Liver (tissue), 8 donors: ENCODE measurements at regions not wholly inside any gene's neighbourhood (a gene's known extent, or its start where the extent isn't known, plus 50 kb on each side); places are given as distances from the start of the nearest gene placed in this dataset.

Experiments used
- DNase-seq: peaks from one replicate; pipeline ENCODE4 v3.0.0-alpha.2; 2017; ENCODE audit warnings: low spot score
- H3K27ac ChIP-seq, 2 donors: one replicate each; pipeline ENCODE4 v1.7.0; 2013; ENCODE audit warnings: inconsistent platforms in 2 of 2, low read length in 2 of 2, control low read depth in 1 of 2, low read depth in 1 of 2, mild to moderate bottlenecking in 1 of 2
- H3K27me3 ChIP-seq, 4 donors: one replicate each; pipeline versions ENCODE4 v1.6.1 to v1.7.0; 2013; ENCODE audit warnings: low read length in 3 of 4, inconsistent platforms in 1 of 4, mild to moderate bottlenecking in 1 of 4, moderate library complexity in 1 of 4; ENCODE audit not compliant: control insufficient read depth in 4 of 4, insufficient read depth in 4 of 4
- H3K36me3 ChIP-seq, 4 donors: one replicate each; pipeline versions ENCODE4 v1.6.1 to v1.7.0; 2013; ENCODE audit warnings: low read length in 3 of 4, mild to moderate bottlenecking in 3 of 4, low read depth in 1 of 4, moderate library complexity in 1 of 4; ENCODE audit not compliant: control insufficient read depth in 4 of 4, insufficient read depth in 3 of 4
- H3K4me1 ChIP-seq, 4 donors: one replicate each; pipeline versions ENCODE4 v1.6.1 to v1.7.0; 2013; ENCODE audit warnings: low read length in 3 of 4, mild to moderate bottlenecking in 3 of 4, moderate library complexity in 1 of 4; ENCODE audit not compliant: control insufficient read depth in 4 of 4, insufficient read depth in 4 of 4
- H3K4me3 ChIP-seq, 3 donors: one replicate each; pipeline versions ENCODE4 v1.6.1 to v1.7.0; 2013; ENCODE audit warnings: low read length in 3 of 3, control low read depth in 1 of 3, low read depth in 1 of 3, mild to moderate bottlenecking in 1 of 3
- H3K9ac ChIP-seq, 2 donors: one replicate each; pipeline ENCODE4 v1.7.0; 2013; ENCODE audit warnings: low read length in 2 of 2, mild to moderate bottlenecking in 2 of 2, moderate library complexity in 2 of 2, control low read depth in 1 of 2, low read depth in 1 of 2
- H3K9me3 ChIP-seq, 4 donors: one replicate each; pipeline versions ENCODE4 v1.6.1 to v1.7.0; 2013; ENCODE audit warnings: low read length in 3 of 4; ENCODE audit not compliant: control insufficient read depth in 4 of 4
- EGR1 ChIP-seq, 2 donors: IDR thresholded peaks; 2 replicates each; pipeline ENCODE4 v1.6.1; 2016 to 2018; ENCODE audit warnings: antibody characterized with exemption in 2 of 2, low read depth in 2 of 2
- HNF4G ChIP-seq: IDR thresholded peaks from 2 replicates; pipeline ENCODE4 v1.6.1; 2016; ENCODE audit warnings: antibody characterized with exemption
- JUND ChIP-seq, 2 donors: IDR thresholded peaks; 2 replicates each; pipeline ENCODE4 v1.6.1; 2016; ENCODE audit warnings: antibody characterized with exemption in 2 of 2
- MAX ChIP-seq: IDR thresholded peaks from 2 replicates; pipeline ENCODE4 v1.6.1; 2016; ENCODE audit warnings: antibody characterized with exemption
- NR2F2 ChIP-seq: IDR thresholded peaks from 2 replicates; pipeline ENCODE4 v1.6.1; 2016; ENCODE audit warnings: antibody characterized with exemption
- RAD21 ChIP-seq, 2 donors: IDR thresholded peaks; 2 replicates each; pipeline ENCODE4 v1.6.1; 2016; ENCODE audit warnings: antibody characterized with exemption in 2 of 2, mild to moderate bottlenecking in 2 of 2
- RXRA ChIP-seq, 2 donors: IDR thresholded peaks; 2 replicates each; pipeline ENCODE4 v1.6.1; 2017 to 2018; ENCODE audit warnings: antibody characterized with exemption in 2 of 2, mild to moderate bottlenecking in 1 of 2
- SP1 ChIP-seq: IDR thresholded peaks from 2 replicates; pipeline ENCODE4 v1.6.1; 2018; ENCODE audit warnings: antibody characterized with exemption, mild to moderate bottlenecking
- TAF1 ChIP-seq: conservative IDR thresholded peaks from 2 replicates; pipeline ENCODE4 v1.6.1; 2016; ENCODE audit warnings: antibody characterized with exemption, mild to moderate bottlenecking
- WGBS: extraction: QIAGEN DNeasy Blood & Tissue Kit; methylation state at CpG from one replicate; pipeline ENCODE4 v1.1.7; 2013; 5-methylcytosine and 5-hydroxymethylcytosine counted together
- TF ChIP-seq, protein P1 (sequence below): fragments of 150-350 bp; IDR thresholded peaks from 2 replicates; pipeline ENCODE4 v1.5.1; 2017; ENCODE audit warnings: improper control_type of control experiment, low read depth, low read length; ENCODE audit not compliant: missing input control
- TF ChIP-seq, protein P2 (sequence below): IDR thresholded peaks from 2 replicates; pipeline ENCODE4 v1.6.1; 2016; ENCODE audit warnings: antibody characterized with exemption
- TF ChIP-seq, protein P3 (sequence below): IDR thresholded peaks from 2 replicates; pipeline ENCODE4 v1.6.1; 2016; ENCODE audit warnings: antibody characterized with exemption, mild to moderate bottlenecking
- donor health status: healthy.
- donor health status: healthy.
- donor health status: healthy.
- donor health status: healthy.
- donor health status: healthy.

DNA sequence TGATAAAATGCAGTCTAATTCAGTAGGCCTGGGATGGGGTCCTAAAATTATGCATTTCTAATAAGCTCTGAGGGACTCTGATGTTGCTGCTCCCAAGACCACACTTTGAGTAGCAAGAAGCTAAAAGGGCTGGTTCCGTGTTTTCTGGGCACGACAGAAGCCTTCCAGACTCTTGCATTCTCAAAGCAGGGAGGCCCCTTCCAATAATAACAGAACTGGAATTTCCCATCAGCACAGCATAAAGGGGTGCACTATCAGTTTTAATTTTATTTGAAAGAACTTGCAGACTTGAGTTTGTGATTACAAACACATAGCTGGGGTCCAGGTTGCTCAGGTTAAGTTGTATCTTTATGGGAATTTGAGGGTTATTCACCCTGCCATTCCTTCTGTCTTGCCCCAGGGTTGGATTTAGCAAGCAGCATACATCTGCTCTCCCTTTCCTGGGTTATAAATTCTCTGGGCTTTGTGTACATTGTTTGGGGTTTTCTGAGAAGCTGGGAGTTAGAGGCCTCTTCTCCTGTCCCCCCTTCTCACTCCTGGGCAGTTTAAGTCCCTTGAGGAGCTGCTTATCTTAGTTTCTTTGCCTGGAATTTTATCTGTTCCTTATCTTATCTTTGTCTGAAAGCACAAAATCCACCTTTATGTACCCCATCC lies 94.2 kb upstream of the SLC2A1 start:
- no peak for DNase-seq
- WGBS = 88% methylated on average over 2 of the region's 2 CpGs
- Histone ChIP-seq H3K9ac (no peak overlapping the region), H3K4me1 (no peaks in the 10 kb centered on the region), H3K27me3 (no peaks in the 10 kb centered on the region), H3K9me3 (no peaks in the 10 kb centered on the region), H3K36me3 (no peaks in the 10 kb centered on the region), H3K4me3 (no peak overlapping the region), H3K27ac (no peak overlapping the region)
- no peak for TF ChIP-seq TAF1
- TF ChIP-seq, protein P1, sequence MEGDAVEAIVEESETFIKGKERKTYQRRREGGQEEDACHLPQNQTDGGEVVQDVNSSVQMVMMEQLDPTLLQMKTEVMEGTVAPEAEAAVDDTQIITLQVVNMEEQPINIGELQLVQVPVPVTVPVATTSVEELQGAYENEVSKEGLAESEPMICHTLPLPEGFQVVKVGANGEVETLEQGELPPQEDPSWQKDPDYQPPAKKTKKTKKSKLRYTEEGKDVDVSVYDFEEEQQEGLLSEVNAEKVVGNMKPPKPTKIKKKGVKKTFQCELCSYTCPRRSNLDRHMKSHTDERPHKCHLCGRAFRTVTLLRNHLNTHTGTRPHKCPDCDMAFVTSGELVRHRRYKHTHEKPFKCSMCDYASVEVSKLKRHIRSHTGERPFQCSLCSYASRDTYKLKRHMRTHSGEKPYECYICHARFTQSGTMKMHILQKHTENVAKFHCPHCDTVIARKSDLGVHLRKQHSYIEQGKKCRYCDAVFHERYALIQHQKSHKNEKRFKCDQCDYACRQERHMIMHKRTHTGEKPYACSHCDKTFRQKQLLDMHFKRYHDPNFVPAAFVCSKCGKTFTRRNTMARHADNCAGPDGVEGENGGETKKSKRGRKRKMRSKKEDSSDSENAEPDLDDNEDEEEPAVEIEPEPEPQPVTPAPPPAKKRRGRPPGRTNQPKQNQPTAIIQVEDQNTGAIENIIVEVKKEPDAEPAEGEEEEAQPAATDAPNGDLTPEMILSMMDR = no peak
- no peak for TF ChIP-seq SP1
- TF ChIP-seq, protein P2, sequence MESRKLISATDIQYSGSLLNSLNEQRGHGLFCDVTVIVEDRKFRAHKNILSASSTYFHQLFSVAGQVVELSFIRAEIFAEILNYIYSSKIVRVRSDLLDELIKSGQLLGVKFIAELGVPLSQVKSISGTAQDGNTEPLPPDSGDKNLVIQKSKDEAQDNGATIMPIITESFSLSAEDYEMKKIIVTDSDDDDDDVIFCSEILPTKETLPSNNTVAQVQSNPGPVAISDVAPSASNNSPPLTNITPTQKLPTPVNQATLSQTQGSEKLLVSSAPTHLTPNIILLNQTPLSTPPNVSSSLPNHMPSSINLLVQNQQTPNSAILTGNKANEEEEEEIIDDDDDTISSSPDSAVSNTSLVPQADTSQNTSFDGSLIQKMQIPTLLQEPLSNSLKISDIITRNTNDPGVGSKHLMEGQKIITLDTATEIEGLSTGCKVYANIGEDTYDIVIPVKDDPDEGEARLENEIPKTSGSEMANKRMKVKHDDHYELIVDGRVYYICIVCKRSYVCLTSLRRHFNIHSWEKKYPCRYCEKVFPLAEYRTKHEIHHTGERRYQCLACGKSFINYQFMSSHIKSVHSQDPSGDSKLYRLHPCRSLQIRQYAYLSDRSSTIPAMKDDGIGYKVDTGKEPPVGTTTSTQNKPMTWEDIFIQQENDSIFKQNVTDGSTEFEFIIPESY = no peak
- TF ChIP-seq, protein P3, sequence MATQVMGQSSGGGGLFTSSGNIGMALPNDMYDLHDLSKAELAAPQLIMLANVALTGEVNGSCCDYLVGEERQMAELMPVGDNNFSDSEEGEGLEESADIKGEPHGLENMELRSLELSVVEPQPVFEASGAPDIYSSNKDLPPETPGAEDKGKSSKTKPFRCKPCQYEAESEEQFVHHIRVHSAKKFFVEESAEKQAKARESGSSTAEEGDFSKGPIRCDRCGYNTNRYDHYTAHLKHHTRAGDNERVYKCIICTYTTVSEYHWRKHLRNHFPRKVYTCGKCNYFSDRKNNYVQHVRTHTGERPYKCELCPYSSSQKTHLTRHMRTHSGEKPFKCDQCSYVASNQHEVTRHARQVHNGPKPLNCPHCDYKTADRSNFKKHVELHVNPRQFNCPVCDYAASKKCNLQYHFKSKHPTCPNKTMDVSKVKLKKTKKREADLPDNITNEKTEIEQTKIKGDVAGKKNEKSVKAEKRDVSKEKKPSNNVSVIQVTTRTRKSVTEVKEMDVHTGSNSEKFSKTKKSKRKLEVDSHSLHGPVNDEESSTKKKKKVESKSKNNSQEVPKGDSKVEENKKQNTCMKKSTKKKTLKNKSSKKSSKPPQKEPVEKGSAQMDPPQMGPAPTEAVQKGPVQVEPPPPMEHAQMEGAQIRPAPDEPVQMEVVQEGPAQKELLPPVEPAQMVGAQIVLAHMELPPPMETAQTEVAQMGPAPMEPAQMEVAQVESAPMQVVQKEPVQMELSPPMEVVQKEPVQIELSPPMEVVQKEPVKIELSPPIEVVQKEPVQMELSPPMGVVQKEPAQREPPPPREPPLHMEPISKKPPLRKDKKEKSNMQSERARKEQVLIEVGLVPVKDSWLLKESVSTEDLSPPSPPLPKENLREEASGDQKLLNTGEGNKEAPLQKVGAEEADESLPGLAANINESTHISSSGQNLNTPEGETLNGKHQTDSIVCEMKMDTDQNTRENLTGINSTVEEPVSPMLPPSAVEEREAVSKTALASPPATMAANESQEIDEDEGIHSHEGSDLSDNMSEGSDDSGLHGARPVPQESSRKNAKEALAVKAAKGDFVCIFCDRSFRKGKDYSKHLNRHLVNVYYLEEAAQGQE = no peak
- TF ChIP-seq NR2F2 = no peak
- TF ChIP-seq EGR1 (IDR thresholded peaks at IDR 0.05; ENCODE audit: low read depth in 2 of 2) = no peak
- TF ChIP-seq RXRA (IDR thresholded peaks at IDR 0.05) = no peak
- no peak for TF ChIP-seq MAX

GRCh38 chr1:43052322-43052721 lies 93.7 kb upstream of the SLC2A1 start:
- DNase-seq = no peak
- Histone ChIP-seq H3K4me1 (no peaks in the 10 kb centered on the region), H3K27ac (no peak overlapping the region), H3K4me3 (no peak overlapping the region), H3K27me3 (no peaks in the 10 kb centered on the region), H3K9ac (no peak overlapping the region), H3K9me3 (no peaks in the 10 kb centered on the region), H3K36me3 (no peaks in the 10 kb centered on the region)
- TF ChIP-seq RAD21 (IDR thresholded peaks at IDR 0.05) = no peak
- no peak for TF ChIP-seq JUND (IDR thresholded peaks at IDR 0.05)
- no peak for TF ChIP-seq SP1
- TF ChIP-seq, protein P3 = no peak
- TF ChIP-seq NR2F2 = no peak
- TF ChIP-seq, protein P2 = no peak
- TF ChIP-seq EGR1 (IDR thresholded peaks at IDR 0.05; ENCODE audit: low read depth in 2 of 2) = no peak
- TF ChIP-seq HNF4G = no peak
- WGBS = 98% methylated on average over 1 of the region's 1 CpG
